ENCODE measurements at regions not wholly inside any gene's neighbourhood (a gene's known extent, or its start where the extent isn't known, plus 50 kb on each side); places are given as distances from the start of the nearest gene placed in this dataset.

GRCh38 chr2:30316408-30316807 lies 85.1 kb downstream of the LBH start:
- TF ChIP-seq POLR2A (IDR thresholded peaks at IDR 0.05; ENCODE audit: low read depth, low read length) (no peak), POLR2AphosphoS5 (IDR thresholded peaks at IDR 0.05; ENCODE audit: low read depth, low read length) (no peak), TAF1 (IDR thresholded peaks at IDR 0.05; ENCODE audit: borderline replicate concordance, low read depth, low read length) (no peak)

Measured in GM12892 (cell line).